C4-2B (cell line): ENCODE measurements at regions not wholly inside any gene's neighbourhood (a gene's known extent, or its start where the extent isn't known, plus 50 kb on each side); places are given as distances from the start of the nearest gene placed in this dataset.

Source experiments
- ZFX ChIP-seq: fragments of 450-650 bp; IDR thresholded peaks from 2 replicates; pipeline ENCODE4 v1.6.1; 2017
- TF ChIP-seq, protein P1 (sequence below): fragments of 450-650 bp; conservative IDR thresholded peaks from 2 replicates; pipeline ENCODE4 v1.5.1; 2017; ENCODE audit warnings: mild to moderate bottlenecking

DNA sequence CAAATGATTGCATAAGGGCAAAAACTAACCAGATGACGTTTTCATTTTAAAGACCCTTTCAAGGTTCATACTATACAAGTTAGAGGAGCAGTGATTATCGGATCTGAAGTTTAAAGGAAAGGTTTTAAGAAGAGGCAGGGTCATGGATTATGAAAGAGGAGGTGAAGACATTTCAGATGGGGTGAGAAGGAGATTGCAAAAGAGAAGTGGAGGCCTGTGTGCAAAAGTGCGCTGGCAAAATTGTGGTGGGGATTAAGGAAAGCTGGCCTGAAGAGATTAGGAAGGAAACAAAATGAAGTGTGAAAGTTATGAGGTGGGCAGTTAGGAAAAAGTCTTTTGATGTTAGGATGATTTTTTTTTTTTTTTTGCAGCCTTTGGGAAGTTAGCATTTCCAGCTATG lies 935.7 kb upstream of the FAM98A start:
- TF ChIP-seq, protein P1, sequence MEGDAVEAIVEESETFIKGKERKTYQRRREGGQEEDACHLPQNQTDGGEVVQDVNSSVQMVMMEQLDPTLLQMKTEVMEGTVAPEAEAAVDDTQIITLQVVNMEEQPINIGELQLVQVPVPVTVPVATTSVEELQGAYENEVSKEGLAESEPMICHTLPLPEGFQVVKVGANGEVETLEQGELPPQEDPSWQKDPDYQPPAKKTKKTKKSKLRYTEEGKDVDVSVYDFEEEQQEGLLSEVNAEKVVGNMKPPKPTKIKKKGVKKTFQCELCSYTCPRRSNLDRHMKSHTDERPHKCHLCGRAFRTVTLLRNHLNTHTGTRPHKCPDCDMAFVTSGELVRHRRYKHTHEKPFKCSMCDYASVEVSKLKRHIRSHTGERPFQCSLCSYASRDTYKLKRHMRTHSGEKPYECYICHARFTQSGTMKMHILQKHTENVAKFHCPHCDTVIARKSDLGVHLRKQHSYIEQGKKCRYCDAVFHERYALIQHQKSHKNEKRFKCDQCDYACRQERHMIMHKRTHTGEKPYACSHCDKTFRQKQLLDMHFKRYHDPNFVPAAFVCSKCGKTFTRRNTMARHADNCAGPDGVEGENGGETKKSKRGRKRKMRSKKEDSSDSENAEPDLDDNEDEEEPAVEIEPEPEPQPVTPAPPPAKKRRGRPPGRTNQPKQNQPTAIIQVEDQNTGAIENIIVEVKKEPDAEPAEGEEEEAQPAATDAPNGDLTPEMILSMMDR, result no peak
- TF ChIP-seq ZFX, result no peak
